Epithelial cell of prostate (primary cell): ENCODE measurements at regions not wholly inside any gene's neighbourhood (a gene's known extent, or its start where the extent isn't known, plus 50 kb on each side); places are given as distances from the start of the nearest gene placed in this dataset.
"Not testable (repeated sequence)": the region's sequence is repeated elsewhere in the genome, so short reads cannot be mapped to it uniquely, and the experiment has no call there.

Experiments
- DNase-seq: peaks from one replicate; pipeline ENCODE4 v3.0.0-alpha.2; 2011; ENCODE audit warnings: low read depth, low spot score
- H3K27ac ChIP-seq: fragments of 450-650 bp; 2 replicates; pipeline ENCODE4 v1.5.1; 2017; ENCODE audit warnings: mild to moderate bottlenecking

DNA sequence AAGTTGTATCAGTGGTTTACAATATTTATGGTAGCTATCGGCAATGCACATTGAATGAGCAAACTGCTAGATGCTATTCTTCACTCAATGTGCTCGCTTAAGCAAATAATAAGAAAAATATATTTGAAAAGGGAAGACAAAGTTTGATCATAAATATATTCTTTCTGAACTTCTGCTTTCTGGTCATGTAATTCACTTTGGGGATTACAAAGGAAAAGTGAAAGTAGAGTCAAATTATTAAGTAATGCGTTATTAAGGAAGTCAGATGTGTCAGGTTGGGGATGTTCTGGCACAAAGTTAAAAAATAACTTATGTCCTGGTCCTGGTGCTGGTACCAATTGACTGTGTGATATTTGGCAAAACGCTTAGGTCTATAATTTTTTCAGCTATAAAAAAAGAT is 98.0 kb upstream of the TRIM77 start:
- no peak overlapping the region for H3K27ac ChIP-seq
- no peak for DNase-seq

DNA sequence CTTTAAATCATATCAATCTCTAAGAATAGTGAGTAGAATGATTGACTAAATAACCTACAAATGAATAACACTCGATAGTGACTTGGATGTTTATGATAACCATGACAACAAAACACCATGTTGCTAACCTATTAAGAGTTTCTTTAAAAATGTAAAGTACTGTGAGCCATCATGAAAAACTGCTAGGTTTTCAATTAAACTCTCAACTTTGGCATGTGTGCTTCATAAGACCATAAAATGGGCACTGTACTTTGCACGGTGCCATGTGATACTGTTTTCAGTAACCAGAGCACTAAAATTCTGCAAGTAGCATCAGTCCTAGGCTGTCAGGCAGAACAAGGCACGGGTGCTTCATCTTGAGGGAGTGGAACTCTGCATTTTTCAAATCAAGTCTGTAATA is 96.2 kb upstream of the TRIM77 start:
- H3K27ac ChIP-seq = no peak overlapping the region
- no peak for DNase-seq

GRCh38 chr11:89614428-89614827 is 95.7 kb upstream of the TRIM77 start:
- not testable (repeated sequence) for DNase-seq, H3K27ac ChIP-seq

DNA sequence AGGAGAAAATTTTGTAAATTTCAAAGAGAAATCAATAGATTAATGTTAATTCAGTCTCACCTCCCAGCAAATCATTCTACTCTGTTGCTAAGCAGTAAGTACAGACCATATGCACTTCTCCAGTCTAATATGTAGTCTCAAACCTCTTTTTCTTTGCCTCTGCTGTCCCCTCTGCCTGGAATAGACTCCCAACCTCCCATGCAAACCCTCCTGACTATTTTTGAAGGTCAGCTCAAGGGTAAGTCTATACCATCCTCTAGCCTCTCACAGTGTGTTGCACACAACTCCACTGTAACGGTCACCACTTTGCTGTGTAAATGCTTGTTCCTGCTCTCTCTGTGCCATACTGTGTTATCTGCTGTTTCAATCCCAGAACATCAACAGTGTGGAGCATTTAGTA is 94.5 kb upstream of the TRIM77 start:
- not testable (repeated sequence) for H3K27ac ChIP-seq, DNase-seq

- not testable (repeated sequence) for H3K27ac ChIP-seq, DNase-seq
Measured at GRCh38 chr11:89616161-89616560, 93.9 kb upstream of the TRIM77 start.

DNA sequence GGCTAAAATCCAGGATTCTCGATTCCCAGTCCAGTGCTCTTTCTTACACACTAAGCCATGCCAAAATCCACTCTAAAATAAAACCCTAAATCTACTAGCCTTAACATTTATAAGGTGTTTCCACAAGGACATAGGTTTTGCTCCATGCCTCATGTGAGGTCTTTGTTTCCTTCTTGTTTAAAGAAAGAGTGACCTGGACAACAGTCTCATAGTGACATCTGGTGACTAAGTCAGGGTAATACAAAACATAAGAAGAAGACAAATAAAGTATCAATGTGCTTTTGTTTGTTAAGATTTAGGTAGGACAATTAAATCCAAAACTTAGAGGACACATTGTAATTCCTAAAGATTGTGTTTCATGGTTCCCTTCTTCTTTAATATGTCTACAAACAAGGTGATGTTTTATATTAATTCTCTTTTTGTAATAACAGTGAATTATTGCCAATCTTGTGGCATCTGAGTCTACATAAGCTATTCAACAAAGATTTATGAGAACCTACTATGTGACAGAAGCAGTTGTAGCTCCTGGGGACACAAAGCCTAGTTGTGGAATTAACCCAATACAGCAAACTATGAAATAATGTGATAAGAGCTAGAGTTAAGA is 93.0 kb upstream of the TRIM77 start:
- not testable (repeated sequence) for DNase-seq, H3K27ac ChIP-seq

GRCh38 chr11:89620721-89621120 is 89.4 kb upstream of the TRIM77 start:
- H3K27ac ChIP-seq, DNase-seq: not testable (repeated sequence)

DNA sequence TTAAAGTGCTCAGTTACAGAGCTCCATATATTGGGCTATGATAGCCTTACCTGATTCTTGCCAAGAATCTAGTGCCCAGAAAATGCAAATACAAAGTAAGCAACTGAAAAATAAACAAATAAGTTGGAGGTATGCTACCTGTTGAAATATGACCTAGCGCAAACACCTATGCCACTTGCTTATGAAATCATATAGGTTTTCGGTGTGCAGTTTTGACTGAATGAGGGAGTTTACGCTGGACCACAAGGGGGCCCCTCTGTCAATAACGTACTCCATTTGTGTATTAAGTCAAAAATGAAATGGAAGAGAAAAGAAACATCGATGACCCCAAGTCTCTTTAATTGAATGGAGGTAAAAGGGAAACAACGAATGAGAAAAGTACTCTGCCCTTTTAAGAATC is 84.9 kb upstream of the TRIM77 start:
- H3K27ac ChIP-seq = no peak overlapping the region
- DNase-seq = no peak

DNA sequence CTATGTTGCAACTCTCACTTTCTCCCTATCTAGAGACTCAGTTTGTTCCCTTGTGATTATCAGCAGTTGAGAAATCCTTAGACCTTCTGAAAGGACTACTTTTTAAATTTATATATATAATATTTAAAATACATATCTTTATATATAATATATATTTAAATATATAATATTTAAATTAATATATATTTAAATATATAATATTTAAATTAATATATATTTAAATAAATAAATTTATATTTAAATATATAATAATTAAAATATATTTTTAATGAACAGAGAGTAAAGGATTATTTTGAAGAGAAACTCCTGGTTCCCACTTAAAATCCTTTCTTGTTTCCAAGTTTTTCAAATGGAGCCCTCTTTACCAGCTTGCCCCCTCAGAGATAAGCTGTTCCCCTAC is 83.7 kb upstream of the TRIM77 start:
- no peak overlapping the region for H3K27ac ChIP-seq
- no peak for DNase-seq

DNA sequence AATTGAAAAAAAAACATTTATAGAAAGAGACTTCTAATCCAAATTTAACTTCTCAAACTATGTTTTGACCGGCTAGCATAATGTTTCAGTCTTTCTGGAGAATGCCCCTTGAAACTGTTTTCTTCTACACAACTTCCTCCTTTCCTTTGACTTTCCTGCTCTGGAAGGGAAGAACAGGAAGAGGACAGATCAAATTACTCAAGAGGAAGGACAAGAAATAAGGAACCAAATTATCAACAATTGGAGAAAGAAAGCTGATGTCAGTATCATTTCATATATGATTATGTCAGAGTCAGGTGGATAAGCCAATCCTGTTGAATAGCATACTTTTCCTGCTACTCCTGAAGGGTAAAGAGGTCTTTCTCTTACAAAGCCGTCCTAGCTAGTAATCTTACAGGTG is 83.2 kb upstream of the TRIM77 start:
- DNase-seq, H3K27ac ChIP-seq: not testable (repeated sequence)

- H3K27ac ChIP-seq = no peak overlapping the region
- no peak for DNase-seq
Measured at GRCh38 chr11:89633135-89633705, 76.9 kb upstream of the TRIM77 start.

DNA sequence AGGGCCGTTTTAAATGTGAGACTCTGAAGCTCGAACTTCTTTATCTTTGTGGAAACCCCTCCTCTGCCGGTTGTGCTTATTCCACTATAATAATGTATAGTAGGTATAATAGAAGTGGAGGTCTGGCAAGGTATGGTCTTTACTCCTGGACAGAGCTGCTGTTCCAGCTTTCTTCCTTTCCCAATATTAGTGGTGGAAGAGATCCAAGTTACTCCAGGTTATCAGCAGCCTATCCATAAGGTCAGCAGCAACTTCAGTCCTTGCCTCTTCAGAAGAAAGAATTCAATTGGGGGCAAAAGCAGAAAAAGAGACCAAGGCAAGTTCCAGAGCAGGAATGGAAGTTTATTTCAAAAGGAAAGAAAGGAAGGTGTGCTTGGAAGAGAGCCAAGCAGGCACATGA is 69.3 kb upstream of the TRIM77 start:
- H3K27ac ChIP-seq, DNase-seq: not testable (repeated sequence)

DNA sequence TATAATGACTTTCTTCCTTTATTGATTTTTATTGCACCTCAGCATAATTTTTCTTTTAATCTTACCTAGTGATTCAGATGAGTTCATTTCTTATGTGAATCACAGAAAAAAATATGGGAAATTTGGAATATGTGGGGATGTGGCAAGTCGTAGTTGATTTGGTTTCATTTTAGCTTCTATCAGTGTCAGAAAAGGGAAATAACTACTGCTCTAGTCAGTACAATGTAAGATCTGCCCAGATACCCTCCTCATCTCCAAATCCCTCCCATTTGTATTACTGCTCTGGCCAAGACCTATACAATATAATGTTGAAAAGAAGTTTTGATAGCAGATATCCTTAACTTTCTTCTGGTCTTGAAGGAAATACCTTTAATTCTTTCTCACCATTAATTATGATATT is 61.9 kb upstream of the TRIM77 start:
- not testable (repeated sequence) for DNase-seq, H3K27ac ChIP-seq

DNA sequence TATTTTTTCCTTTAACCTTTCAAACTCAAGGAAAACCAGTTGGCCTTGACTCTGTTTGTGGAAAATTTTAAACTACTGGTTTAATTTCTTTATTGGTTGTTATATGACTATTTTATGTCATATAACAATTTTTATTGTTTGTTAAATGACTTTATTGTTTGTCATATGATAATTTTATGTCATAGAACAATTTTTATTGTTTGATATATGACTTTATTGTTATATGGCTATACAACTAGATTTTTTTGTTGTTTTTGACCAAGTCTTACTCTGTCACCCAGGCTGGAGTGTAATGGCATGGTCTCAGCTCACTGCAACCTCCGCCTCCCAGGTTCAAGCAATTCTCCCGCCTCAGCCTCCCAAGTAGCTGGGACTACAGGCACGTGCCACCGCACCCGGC is 61.1 kb upstream of the TRIM77 start:
- H3K27ac ChIP-seq, DNase-seq: not testable (repeated sequence)

GRCh38 chr11:89654669-89655068 is 55.4 kb upstream of the TRIM77 start:
- H3K27ac ChIP-seq, DNase-seq: not testable (repeated sequence)

DNA sequence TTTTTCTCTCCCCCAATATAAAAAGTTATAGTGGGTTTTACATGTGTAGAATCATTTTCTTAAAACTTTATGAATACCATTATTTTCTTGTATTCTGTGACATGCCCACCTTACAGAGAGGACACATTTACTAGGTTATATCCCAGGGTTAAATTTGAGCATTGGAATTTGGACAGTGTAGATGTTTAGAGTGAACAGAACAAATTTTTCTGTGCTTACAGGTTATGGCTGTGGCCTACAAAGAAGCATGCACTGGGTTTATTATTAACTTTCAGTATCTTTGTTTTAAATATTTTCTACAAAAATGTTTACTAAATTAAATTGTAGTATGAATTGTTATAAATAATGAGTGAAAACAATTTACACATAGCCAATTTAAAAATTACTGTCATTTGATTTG is 51.3 kb upstream of the TRIM77 start:
- H3K27ac ChIP-seq, DNase-seq: not testable (repeated sequence)

- not testable (repeated sequence) for DNase-seq, H3K27ac ChIP-seq
Measured at GRCh38 chr11:89659414-89659813, 50.7 kb upstream of the TRIM77 start.

DNA sequence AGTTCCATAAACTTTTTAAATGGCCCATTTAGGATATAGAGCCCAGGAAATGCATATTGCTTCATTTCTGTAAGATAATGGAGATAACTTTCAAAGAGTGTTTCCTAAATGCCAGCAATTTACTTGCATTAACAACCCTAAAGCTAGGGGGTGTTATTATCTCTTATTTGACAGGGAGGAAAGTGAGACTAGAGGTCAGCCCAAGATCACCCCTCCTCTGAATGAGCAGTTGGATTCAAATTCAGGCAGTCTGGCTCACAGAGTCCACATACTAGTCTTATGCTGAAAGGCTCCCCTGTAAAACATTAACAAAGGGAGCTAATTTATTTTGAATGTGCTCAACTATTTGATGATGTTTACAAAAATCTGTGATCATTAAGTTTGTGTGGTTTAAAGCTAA is 49.9 kb upstream of the TRIM77 start:
- no peak overlapping the region for H3K27ac ChIP-seq
- no peak for DNase-seq
